ENCODE measurements at regions not wholly inside any gene's neighbourhood (a gene's known extent, or its start where the extent isn't known, plus 50 kb on each side); places are given as distances from the start of the nearest gene placed in this dataset.

DNA sequence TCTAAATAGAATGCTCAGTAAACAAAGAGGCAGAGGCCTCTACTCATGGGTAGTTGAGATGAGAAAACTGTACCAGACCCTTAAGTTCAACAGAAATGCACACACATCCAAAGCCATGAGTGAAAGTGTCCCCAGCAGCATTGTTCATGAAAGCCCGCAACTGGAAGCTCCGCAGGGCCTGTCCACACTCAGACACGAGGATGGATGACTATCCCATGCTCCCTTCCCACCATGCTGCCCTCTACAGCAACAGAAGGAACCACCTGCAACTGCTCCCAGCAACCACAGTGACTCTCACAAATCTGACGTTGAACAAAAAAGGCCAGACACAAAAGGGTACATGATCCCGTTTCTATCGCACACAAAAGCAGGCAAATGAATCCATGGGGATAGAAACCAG, 76.9 kb upstream of the ANO1 start:
- no peaks in the 10 kb centered on the region for H3K4me1 ChIP-seq (ENCODE audit: insufficient read depth, low read length, severe bottlenecking)
- no peaks in the 10 kb centered on the region for H4K20me1 ChIP-seq (ENCODE audit: insufficient read depth, low read length)
- H3K36me3 ChIP-seq (ENCODE audit: insufficient read depth, low read length), result no peaks in the 10 kb centered on the region
- H3K79me2 ChIP-seq (ENCODE audit: insufficient read depth, low read length), result no peaks in the 10 kb centered on the region
- no peak overlapping the region for H3K4me2 ChIP-seq (ENCODE audit: low read length)
- TF ChIP-seq CTCF (IDR thresholded peaks at IDR 0.05; ENCODE audit: low read length) (no peak), EZH2 (IDR thresholded peaks at IDR 0.05; ENCODE audit: borderline replicate concordance, low read length) (no peak)
- H3K4me3 ChIP-seq (ENCODE audit: low read depth, low read length, poor library complexity, severe bottlenecking), result no peak overlapping the region
- H3K27me3 ChIP-seq (ENCODE audit: insufficient read depth, low read length), result no peaks in the 10 kb centered on the region; the same call in 1 of the 2 replicates
- H2AFZ ChIP-seq (ENCODE audit: low read length), result no peak overlapping the region
- no peak overlapping the region for H3K9ac ChIP-seq (ENCODE audit: low read length)
- H3K9me2 ChIP-seq (ENCODE audit: low read depth, low read length), result no peaks in the 10 kb centered on the region
- no peaks in the 10 kb centered on the region for H3F3A ChIP-seq (ENCODE audit: insufficient read depth, low read length)
- no peak overlapping the region for H3K27ac ChIP-seq (ENCODE audit: low read depth, low read length, poor library complexity, severe bottlenecking)
- no peaks in the 10 kb centered on the region for H3K9me3 ChIP-seq (ENCODE audit: low read length)

GRCh38 chr11:70002433-70002832, 75.7 kb upstream of the ANO1 start:
- no peak overlapping the region for H3K27ac ChIP-seq (ENCODE audit: low read depth, low read length, poor library complexity, severe bottlenecking)
- no peaks in the 10 kb centered on the region for H3K9me3 ChIP-seq (ENCODE audit: low read length)
- H2AFZ ChIP-seq (ENCODE audit: low read length), result no peak overlapping the region
- no peaks in the 10 kb centered on the region for H3K9me2 ChIP-seq (ENCODE audit: low read depth, low read length)
- no peaks in the 10 kb centered on the region for H4K20me1 ChIP-seq (ENCODE audit: insufficient read depth, low read length)
- no peak overlapping the region for H3K9ac ChIP-seq (ENCODE audit: low read length)
- no peaks in the 10 kb centered on the region for H3K4me1 ChIP-seq (ENCODE audit: insufficient read depth, low read length, severe bottlenecking)
- no peaks in the 10 kb centered on the region for H3F3A ChIP-seq (ENCODE audit: insufficient read depth, low read length)
- no peaks in the 10 kb centered on the region for H3K79me2 ChIP-seq (ENCODE audit: insufficient read depth, low read length)
- TF ChIP-seq CTCF (IDR thresholded peaks at IDR 0.05; ENCODE audit: low read length) (no peak), EZH2 (IDR thresholded peaks at IDR 0.05; ENCODE audit: borderline replicate concordance, low read length) (no peak)
- H3K4me2 ChIP-seq (ENCODE audit: low read length), result no peak overlapping the region
- no peak overlapping the region for H3K4me3 ChIP-seq (ENCODE audit: low read depth, low read length, poor library complexity, severe bottlenecking)
- no peaks in the 10 kb centered on the region; the same call in 1 of the 2 replicates for H3K27me3 ChIP-seq (ENCODE audit: insufficient read depth, low read length)
- H3K36me3 ChIP-seq (ENCODE audit: insufficient read depth, low read length), result no peaks in the 10 kb centered on the region

DNA sequence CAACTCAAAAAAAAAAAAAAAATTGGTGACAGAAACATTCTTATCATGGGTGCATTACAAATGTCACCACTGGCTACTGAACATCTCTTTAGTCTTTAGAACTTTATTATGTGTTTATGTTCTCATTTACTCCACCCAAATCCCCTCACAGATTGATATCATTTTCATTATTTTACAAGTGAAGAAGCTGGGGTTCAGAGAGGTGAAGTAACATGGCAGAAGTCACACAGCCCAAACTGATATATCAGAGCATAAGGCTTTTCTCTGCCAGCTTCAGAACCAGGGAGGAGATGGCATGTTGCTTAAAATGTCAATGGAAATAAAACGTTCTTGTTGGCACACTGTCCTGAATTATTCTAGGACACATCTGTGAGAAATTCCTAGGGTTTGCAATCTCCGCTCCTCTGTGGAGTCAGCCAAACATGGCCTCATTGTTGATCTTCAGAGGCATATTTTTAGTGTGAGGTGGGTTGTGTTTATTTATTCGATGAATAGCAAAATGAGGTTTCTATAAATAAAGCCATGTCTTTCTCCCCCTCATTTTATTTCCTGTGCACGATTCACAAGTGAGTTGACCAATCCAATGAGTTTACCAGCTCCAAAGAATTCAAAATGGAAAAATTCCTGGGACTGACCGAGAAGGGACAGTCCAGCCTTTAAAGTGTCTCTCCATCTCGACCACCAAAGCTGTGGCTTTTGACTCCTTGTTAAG, 72.9 kb upstream of the ANO1 start:
- Histone ChIP-seq H3K27ac (ENCODE audit: low read depth, low read length, poor library complexity, severe bottlenecking) (no peak overlapping the region), H3K4me2 (ENCODE audit: low read length) (no peak overlapping the region)

More for the DNA sequence above, 72.9 kb upstream of the ANO1 start:
- Histone ChIP-seq H3K4me1 (ENCODE audit: insufficient read depth, low read length, severe bottlenecking) (no peaks in the 10 kb centered on the region), H3K9ac (ENCODE audit: low read length) (no peak overlapping the region), H3K36me3 (ENCODE audit: insufficient read depth, low read length) (no peaks in the 10 kb centered on the region), H3K27me3 (ENCODE audit: insufficient read depth, low read length) (no peaks in the 10 kb centered on the region; the same call in 1 of the 2 replicates), H4K20me1 (ENCODE audit: insufficient read depth, low read length) (no peaks in the 10 kb centered on the region), H2AFZ (ENCODE audit: low read length) (no peak overlapping the region), H3K79me2 (ENCODE audit: insufficient read depth, low read length) (no peaks in the 10 kb centered on the region), H3K9me3 (ENCODE audit: low read length) (no peaks in the 10 kb centered on the region), H3K9me2 (ENCODE audit: low read depth, low read length) (no peaks in the 10 kb centered on the region), H3F3A (ENCODE audit: insufficient read depth, low read length) (no peaks in the 10 kb centered on the region), H3K4me3 (ENCODE audit: low read depth, low read length, poor library complexity, severe bottlenecking) (no peak overlapping the region)
- TF ChIP-seq CTCF (IDR thresholded peaks at IDR 0.05; ENCODE audit: low read length) (no peak), EZH2 (IDR thresholded peaks at IDR 0.05; ENCODE audit: borderline replicate concordance, low read length) (no peak)

Data from OCI-LY1 (cell line).